H1 (cell line): ENCODE measurements at regions not wholly inside any gene's neighbourhood (a gene's known extent, or its start where the extent isn't known, plus 50 kb on each side); places are given as distances from the start of the nearest gene placed in this dataset.

Source experiments
- JUND ChIP-seq: IDR thresholded peaks from 2 replicates; pipeline ENCODE4 v1.6.1; 2011; ENCODE audit warnings: mild to moderate bottlenecking, improper control_type of control experiment, low read length
- POLR2AphosphoS5 ChIP-seq: IDR thresholded peaks from 2 replicates; pipeline ENCODE4 v1.6.1; 2011; ENCODE audit warnings: low read depth, low read length
- RAD21 ChIP-seq, 2 experiments: IDR thresholded peaks in 1 of 2; conservative IDR thresholded peaks in 1 of 2; 2 replicates each; pipeline ENCODE4 v1.6.1; 2011; ENCODE audit warnings: low read depth in 2 of 2, low read length in 2 of 2, improper control_type of control experiment in 1 of 2, inconsistent platforms in 1 of 2, mild to moderate bottlenecking in 1 of 2, moderate library complexity in 1 of 2
- RFX5 ChIP-seq: IDR thresholded peaks from 2 replicates; pipeline ENCODE4 v1.6.1; 2011; ENCODE audit warnings: low read depth, low read length, improper control_type of control experiment, borderline replicate concordance
- TF ChIP-seq, protein P1 (sequence below), 3 experiments: IDR thresholded peaks; 1 replicate in 2 of 3; 2 replicates in 1 of 3; pipeline versions ENCODE4 v1.5.1 to v1.6.1; 2011; ENCODE audit warnings: low read length in 3 of 3, mild to moderate bottlenecking in 3 of 3, inconsistent platforms in 2 of 3, low read depth in 1 of 3, moderate library complexity in 1 of 3; ENCODE audit not compliant: insufficient read depth in 1 of 3; ENCODE audit errors: control extremely low read depth in 1 of 3

DNA sequence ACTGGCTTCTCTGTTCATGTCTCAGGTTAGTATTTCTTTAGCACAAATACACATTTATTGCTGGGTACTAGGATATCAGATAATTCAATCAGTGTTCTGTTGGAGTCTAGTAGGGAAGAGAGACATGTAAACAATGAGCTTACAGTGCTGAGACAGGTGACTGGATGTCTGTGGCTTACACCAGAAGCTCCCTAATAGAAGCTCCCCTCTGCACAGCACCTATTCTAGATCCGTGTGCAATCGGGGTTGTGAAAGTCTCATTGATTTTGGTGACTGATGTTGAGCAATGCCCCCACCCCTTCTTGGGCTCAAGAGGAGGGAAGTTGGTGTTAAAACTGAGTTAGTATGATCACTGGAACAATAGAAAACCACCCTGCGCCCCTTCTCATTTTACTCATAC lies 279.2 kb downstream of the RPS6KC1 start:
- TF ChIP-seq JUND (no peak), RAD21 (IDR thresholded peaks at IDR 0.05 in 1 of 2, conservative IDR thresholded peaks at IDR 0.05 in 1 of 2; ENCODE audit: low read depth in 2 of 2, low read length in 2 of 2) (no peak), POLR2AphosphoS5 (no peak), RFX5 (no peak)
- TF ChIP-seq, protein P1, sequence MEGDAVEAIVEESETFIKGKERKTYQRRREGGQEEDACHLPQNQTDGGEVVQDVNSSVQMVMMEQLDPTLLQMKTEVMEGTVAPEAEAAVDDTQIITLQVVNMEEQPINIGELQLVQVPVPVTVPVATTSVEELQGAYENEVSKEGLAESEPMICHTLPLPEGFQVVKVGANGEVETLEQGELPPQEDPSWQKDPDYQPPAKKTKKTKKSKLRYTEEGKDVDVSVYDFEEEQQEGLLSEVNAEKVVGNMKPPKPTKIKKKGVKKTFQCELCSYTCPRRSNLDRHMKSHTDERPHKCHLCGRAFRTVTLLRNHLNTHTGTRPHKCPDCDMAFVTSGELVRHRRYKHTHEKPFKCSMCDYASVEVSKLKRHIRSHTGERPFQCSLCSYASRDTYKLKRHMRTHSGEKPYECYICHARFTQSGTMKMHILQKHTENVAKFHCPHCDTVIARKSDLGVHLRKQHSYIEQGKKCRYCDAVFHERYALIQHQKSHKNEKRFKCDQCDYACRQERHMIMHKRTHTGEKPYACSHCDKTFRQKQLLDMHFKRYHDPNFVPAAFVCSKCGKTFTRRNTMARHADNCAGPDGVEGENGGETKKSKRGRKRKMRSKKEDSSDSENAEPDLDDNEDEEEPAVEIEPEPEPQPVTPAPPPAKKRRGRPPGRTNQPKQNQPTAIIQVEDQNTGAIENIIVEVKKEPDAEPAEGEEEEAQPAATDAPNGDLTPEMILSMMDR (IDR thresholded peaks at IDR 0.05; ENCODE audit: control extremely low read depth in 1 of 3, insufficient read depth in 1 of 3, low read depth in 1 of 3, low read length in 3 of 3) = no peak
